HepG2 (cell line): ENCODE measurements at regions not wholly inside any gene's neighbourhood (a gene's known extent, or its start where the extent isn't known, plus 50 kb on each side); places are given as distances from the start of the nearest gene placed in this dataset.

ENCODE experiments used
- ARNT2 ChIP-seq: sonication (generic); formaldehyde crosslinking; IDR thresholded peaks from 2 replicates; pipeline ENCODE4 v1.8.0; 2022; ENCODE audit warnings: mild to moderate bottlenecking, low read depth, missing genetic modification reagents, moderate library complexity
- CREB3 ChIP-seq: sonication (generic); formaldehyde crosslinking; IDR thresholded peaks from 2 replicates; pipeline ENCODE4 v1.5.0; 2020; ENCODE audit warnings: missing genetic modification reagents
- CTCF ChIP-seq: sonication (generic); formaldehyde crosslinking; IDR thresholded peaks from 2 replicates; pipeline ENCODE4 v1.5.0; 2020; ENCODE audit warnings: mild to moderate bottlenecking, missing genetic modification reagents, moderate library complexity
- KDM3A ChIP-seq: IDR thresholded peaks from 2 replicates; pipeline ENCODE4 v1.6.1; 2018; ENCODE audit warnings: low read depth, missing compliant biosample characterization
- MEF2D ChIP-seq: sonication (generic); formaldehyde crosslinking; IDR thresholded peaks from 2 replicates; pipeline ENCODE4 v1.5.1; 2020; ENCODE audit warnings: mild to moderate bottlenecking, missing genetic modification reagents
- MXI1 ChIP-seq: IDR thresholded peaks from 3 replicates; pipeline ENCODE4 v1.6.1; 2012; ENCODE audit warnings: low read depth, low read length, inconsistent platforms, borderline replicate concordance
- NONO ChIP-seq, 2 experiments: fragments of 450-650 bp in 1 of 2; sonication (generic) in 1 of 2; formaldehyde crosslinking in 1 of 2; IDR thresholded peaks in 1 of 2; conservative IDR thresholded peaks in 1 of 2; 2 replicates each; pipeline versions ENCODE4 v1.6.1 to v1.8.0; 2017 to 2022; ENCODE audit warnings: mild to moderate bottlenecking in 1 of 2, missing genetic modification reagents in 1 of 2, moderate library complexity in 1 of 2
- RELA ChIP-seq: sonication (generic); formaldehyde crosslinking; IDR thresholded peaks from 2 replicates; pipeline ENCODE4 v1.4.0; 2020; ENCODE audit warnings: missing genetic modification reagents
- REST ChIP-seq, 2 experiments: IDR thresholded peaks; 2 replicates each; pipeline ENCODE4 v1.6.1; 2011 to 2012; ENCODE audit warnings: low read length in 2 of 2, borderline replicate concordance in 1 of 2, low read depth in 1 of 2, mild to moderate bottlenecking in 1 of 2, moderate library complexity in 1 of 2
- ZNF124 ChIP-seq: sonication (generic); formaldehyde crosslinking; IDR thresholded peaks from 2 replicates; pipeline ENCODE4 v1.4.0; 2020; ENCODE audit warnings: missing genetic modification reagents
- ZNF724P ChIP-seq: sonication (generic); formaldehyde crosslinking; IDR thresholded peaks from 2 replicates; pipeline ENCODE4 v1.8.0; 2022; ENCODE audit warnings: missing genetic modification reagents, borderline replicate concordance
- ZZZ3 ChIP-seq: sonication (generic); formaldehyde crosslinking; IDR thresholded peaks from 2 replicates; pipeline ENCODE4 v1.4.0; 2020; ENCODE audit warnings: missing genetic modification reagents, mild to moderate bottlenecking, borderline replicate concordance

- no peak for TF ChIP-seq KDM3A
- TF ChIP-seq NONO (IDR thresholded peaks at IDR 0.05): no peak
- TF ChIP-seq NONO (CRISPR knock-in tag; conservative IDR thresholded peaks at IDR 0.05): no peak
- TF ChIP-seq ZNF124: no peak
- no peak for TF ChIP-seq RELA (CRISPR knock-in tag)
- no peak for TF ChIP-seq ARNT2
- TF ChIP-seq CREB3 (CRISPR knock-in tag): no peak
- TF ChIP-seq MEF2D (CRISPR knock-in tag): no peak
- no peak for TF ChIP-seq ZNF724P (CRISPR knock-in tag)
- no peak for TF ChIP-seq MXI1
- no peak for TF ChIP-seq ZZZ3
- no peak for TF ChIP-seq CTCF (CRISPR knock-in tag)
- TF ChIP-seq REST (IDR thresholded peaks at IDR 0.05; ENCODE audit: borderline replicate concordance in 1 of 2, low read depth in 1 of 2, low read length in 2 of 2): no peak
These were observed 445.0 kb upstream of the KLF6 start for GRCh38 chr10:4230036-4230435.
